GM23338 (cell line): ENCODE measurements at regions not wholly inside any gene's neighbourhood (a gene's known extent, or its start where the extent isn't known, plus 50 kb on each side); places are given as distances from the start of the nearest gene placed in this dataset.

Source experiments
- ATAC-seq: fragments of 200-7000 bp; cut with Tn5 transposase; 3 replicates; pipeline ENCODE4 v1.9.1; 2020
- DNase-seq: peaks from one replicate; pipeline ENCODE4 v3.0.0-alpha.2; 2015; ENCODE audit warnings: low spot score
- H2AFZ ChIP-seq: fragments of 200-600 bp; sonication (generic); 2 replicates; pipeline ENCODE4 v1.8.0; 2016; ENCODE audit warnings: antibody characterized with exemption, mild to moderate bottlenecking, moderate library complexity
- H3F3A ChIP-seq: fragments of 200-600 bp; sonication (generic); replicated peaks from 2 replicates; pipeline ENCODE4 v1.8.0; 2017; ENCODE audit warnings: antibody characterized with exemption, mixed run types, low read depth
- H3K27ac ChIP-seq: fragments of 200-600 bp; sonication (generic); 2 replicates; pipeline ENCODE4 v1.6.1; 2016; ENCODE audit warnings: low read depth
- H3K27me3 ChIP-seq: fragments of 200-600 bp; sonication (generic); 2 replicates; pipeline ENCODE4 v1.8.0; 2016; ENCODE audit warnings: mild to moderate bottlenecking, mixed run types, moderate library complexity; ENCODE audit not compliant: insufficient read depth
- H3K36me3 ChIP-seq: fragments of 200-600 bp; sonication (generic); 2 replicates; pipeline ENCODE4 v1.8.0; 2016; ENCODE audit warnings: mild to moderate bottlenecking; ENCODE audit not compliant: insufficient read depth
- H3K4me1 ChIP-seq: fragments of 200-600 bp; sonication (generic); 2 replicates; pipeline ENCODE4 v1.8.0; 2016; ENCODE audit warnings: mild to moderate bottlenecking, moderate library complexity; ENCODE audit not compliant: insufficient read depth
- H3K4me2 ChIP-seq: fragments of 200-600 bp; sonication (generic); 2 replicates; pipeline ENCODE4 v1.7.1; 2017; ENCODE audit warnings: mixed run types
- H3K4me3 ChIP-seq: fragments of 200-600 bp; sonication (generic); 2 replicates; pipeline ENCODE4 v1.6.1; 2016; ENCODE audit warnings: mixed run types
- H3K79me2 ChIP-seq: fragments of 200-600 bp; sonication (generic); replicated peaks from 2 replicates; pipeline ENCODE4 v1.8.0; 2017; ENCODE audit warnings: mild to moderate bottlenecking; ENCODE audit not compliant: insufficient read depth
- H3K9me2 ChIP-seq: fragments of 200-600 bp; sonication (generic); 2 replicates; pipeline ENCODE4 v1.8.0; 2017; ENCODE audit not compliant: insufficient read depth
- H4K20me1 ChIP-seq: fragments of 200-600 bp; sonication (generic); replicated peaks from 2 replicates; pipeline ENCODE4 v1.8.0; 2017; ENCODE audit warnings: mild to moderate bottlenecking; ENCODE audit not compliant: insufficient read depth
- H3K27ac Mint-ChIP-seq: 2 replicates; pipeline ENCODE4 v1.8.0; 2020; ENCODE audit warnings: inconsistent platforms, mild to moderate bottlenecking, moderate library complexity, mixed read lengths
- H3K27me3 Mint-ChIP-seq: 3 replicates; pipeline ENCODE4 v1.8.0; 2022; ENCODE audit warnings: low read depth, mild to moderate bottlenecking, moderate library complexity, mixed read lengths, inconsistent platforms; ENCODE audit not compliant: insufficient read depth, poor library complexity
- H3K36me3 Mint-ChIP-seq: 3 replicates; pipeline ENCODE4 v1.8.0; 2021; ENCODE audit warnings: low read depth, mild to moderate bottlenecking, inconsistent platforms, moderate library complexity, mixed read lengths
- H3K4me1 Mint-ChIP-seq: 3 replicates; pipeline ENCODE4 v1.8.0; 2020; ENCODE audit warnings: mild to moderate bottlenecking, inconsistent platforms, mixed read lengths
- H3K4me3 Mint-ChIP-seq: 3 replicates; pipeline ENCODE4 v1.8.0; 2021; ENCODE audit warnings: moderate library complexity, mild to moderate bottlenecking, inconsistent platforms, mixed read lengths
- H3K9me3 Mint-ChIP-seq: 3 replicates; pipeline ENCODE4 v1.8.0; 2020; ENCODE audit warnings: moderate library complexity, mild to moderate bottlenecking, inconsistent platforms, mixed read lengths
- ETS1 ChIP-seq: IDR thresholded peaks from 2 replicates; pipeline ENCODE4 v1.6.1; 2016; ENCODE audit warnings: antibody characterized with exemption
- EZH2 ChIP-seq: fragments of 200-600 bp; sonication (generic); IDR thresholded peaks from one replicate; pipeline ENCODE4 v1.8.0; 2017; ENCODE audit warnings: antibody characterized with exemption, mild to moderate bottlenecking, low read depth; ENCODE audit not compliant: unreplicated experiment
- EZH2phosphoT487 ChIP-seq: fragments of 200-600 bp; sonication (generic); IDR thresholded peaks from one replicate; pipeline ENCODE4 v1.8.1; 2018; ENCODE audit warnings: antibody characterized with exemption; ENCODE audit not compliant: unreplicated experiment
- NANOG ChIP-seq: IDR thresholded peaks from 2 replicates; pipeline ENCODE4 v1.6.1; 2016; ENCODE audit warnings: antibody characterized with exemption, borderline replicate concordance
- POLR2AphosphoS5 ChIP-seq: IDR thresholded peaks from 2 replicates; pipeline ENCODE4 v1.6.1; 2016; ENCODE audit warnings: antibody characterized with exemption, low read depth
- REST ChIP-seq: IDR thresholded peaks from one replicate; pipeline ENCODE4 v1.6.1; 2018; ENCODE audit warnings: antibody characterized with exemption; ENCODE audit not compliant: unreplicated experiment
- ZNF114 ChIP-seq: fragments of 250-450 bp; sonication (Bioruptor Pico); IDR thresholded peaks from 2 replicates; pipeline ENCODE4 v1.5.0; 2020; ENCODE audit warnings: mild to moderate bottlenecking, moderate library complexity
- ZNF331 ChIP-seq: fragments of 250-450 bp; sonication (Bioruptor Pico); IDR thresholded peaks from 2 replicates; pipeline ENCODE4 v1.5.0; 2020; ENCODE audit warnings: low read depth, mild to moderate bottlenecking, moderate library complexity
- ZNF462 ChIP-seq: fragments of 250-450 bp; sonication (Bioruptor Pico); IDR thresholded peaks from 2 replicates; pipeline ENCODE4 v1.5.0; 2020; ENCODE audit warnings: mild to moderate bottlenecking, moderate library complexity

- H4K20me1 ChIP-seq, result no peaks in the 10 kb centered on the region
- TF ChIP-seq EZH2 (no peak), EZH2phosphoT487 (no peak), ZNF331 (CRISPR knock-in tag) (no peak), ZNF462 (no peak), POLR2AphosphoS5 (no peak), ETS1 (no peak), REST (no peak), NANOG (no peak), ZNF114 (no peak)
- no peaks in the 10 kb centered on the region for H3K4me1 ChIP-seq
- no peaks in the 10 kb centered on the region for H3K36me3 ChIP-seq
- H3K4me3 ChIP-seq, result no peak overlapping the region
- H3K9me2 ChIP-seq, result peaks cover 13% of the 10 kb centered on the region
- Mint-ChIP-seq H3K27me3 (peaks cover 4% of the 10 kb centered on the region), H3K27ac (no peak overlapping the region), H3K4me1 (peaks cover 13% of the 10 kb centered on the region), H3K4me3 (no peak overlapping the region), H3K36me3 (no peaks in the 10 kb centered on the region), H3K9me3 (peaks cover under 1% of the 10 kb centered on the region; the same call in 1 of the 3 replicates)
- H2AFZ ChIP-seq, result no peak overlapping the region
- no peaks in the 10 kb centered on the region for H3K27me3 ChIP-seq
- no peak overlapping the region for H3K27ac ChIP-seq
- ATAC-seq, result no peak
- no peak for DNase-seq
- no peaks in the 10 kb centered on the region for H3K79me2 ChIP-seq
- no peak overlapping the region for H3K4me2 ChIP-seq
- no peaks in the 10 kb centered on the region for H3F3A ChIP-seq
Observed at GRCh38 chr9:116096046-116096445, 57.5 kb upstream of the PAPPA start.
